ENCODE measurements at regions not wholly inside any gene's neighbourhood (a gene's known extent, or its start where the extent isn't known, plus 50 kb on each side); places are given as distances from the start of the nearest gene placed in this dataset.
A peak's percentile ranks its signal among the peaks of the same experiment; 100 is the strongest.
"Not testable (repeated sequence)": the region's sequence is repeated elsewhere in the genome, so short reads cannot be mapped to it uniquely, and the experiment has no call there.

GRCh38 chr1:41308520-41308919 is 52.7 kb upstream of the FOXO6 start:
- H3K79me1 ChIP-seq (ENCODE audit: low read length); H3K9ac ChIP-seq (ENCODE audit: low read length); H3K4me2 ChIP-seq (ENCODE audit: low read length); H4K5ac ChIP-seq (ENCODE audit: low read length); H2AK5ac ChIP-seq (ENCODE audit: low read length); H3K36me3 ChIP-seq (ENCODE audit: control insufficient read depth, insufficient read depth, low read length); H3K27me3 ChIP-seq (ENCODE audit: insufficient read depth, low read length, poor library complexity); H3K4me1 ChIP-seq (ENCODE audit: control insufficient read depth, low read depth, low read length); H3K27ac ChIP-seq (ENCODE audit: low read depth, low read length); H2BK5ac ChIP-seq (ENCODE audit: low read length); H2BK15ac ChIP-seq (replicated peaks; ENCODE audit: low read depth); H2BK120ac ChIP-seq (ENCODE audit: low read depth, low read length); H3K79me2 ChIP-seq (ENCODE audit: control insufficient read depth, insufficient read depth, low read length); DNase-seq; H3K56ac ChIP-seq (ENCODE audit: low read length); H3K4ac ChIP-seq (ENCODE audit: low read depth, low read length); H3K4me3 ChIP-seq (ENCODE audit: low read length); H4K8ac ChIP-seq (ENCODE audit: low read depth, low read length); H3K18ac ChIP-seq (ENCODE audit: low read length); H3K23ac ChIP-seq (ENCODE audit: low read length): not testable (repeated sequence)
- no CpG with 5 or more reads among the region's 4 CpGs for WGBS (ENCODE audit: extremely low coverage, insufficient coverage, low lambda C conversion rate)

DNA sequence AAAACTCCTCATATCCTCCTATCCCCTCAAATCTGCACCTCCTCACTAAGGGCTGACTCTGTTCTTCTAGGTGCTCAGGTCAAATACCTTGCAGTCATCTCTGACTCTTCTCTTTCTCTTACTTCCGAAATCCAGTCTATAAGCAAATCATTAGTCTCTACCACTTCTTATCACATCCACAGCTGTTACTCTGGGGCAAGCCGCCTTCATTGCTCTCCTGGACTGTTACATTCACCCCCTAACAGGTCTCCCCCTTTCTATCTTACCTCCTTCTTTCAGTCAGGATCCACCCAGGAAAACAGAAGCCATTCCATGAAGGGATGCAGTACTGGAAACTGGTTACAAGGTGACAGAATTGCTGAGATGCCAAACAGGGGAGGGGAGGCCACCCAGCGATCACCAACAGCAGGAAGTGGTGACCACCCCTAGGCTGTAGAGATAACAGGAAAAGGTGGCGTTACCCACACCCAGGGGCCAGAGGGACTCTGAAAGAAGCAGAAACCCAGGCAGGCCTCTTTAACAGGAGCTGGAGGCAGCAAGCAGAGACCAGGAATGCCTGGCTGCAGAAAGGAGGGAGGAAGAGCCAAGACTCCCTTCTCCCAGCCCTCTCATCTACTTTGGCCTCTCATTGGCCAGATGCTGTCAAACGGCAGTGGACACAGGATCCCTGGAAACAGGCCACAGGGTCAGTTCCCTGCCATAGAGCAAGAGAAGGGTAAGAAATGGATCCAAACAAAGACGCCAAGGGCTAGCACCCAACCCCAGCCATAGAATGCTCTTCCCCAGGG is 55.5 kb upstream of the FOXO6 start:
- Histone ChIP-seq H3K18ac (ENCODE audit: low read length) (no peak overlapping the region), H3K4me1 (ENCODE audit: control insufficient read depth, low read depth, low read length) (peaks cover 4% of the 10 kb centered on the region), H3K23ac (ENCODE audit: low read length) (no peak overlapping the region), H2AK5ac (ENCODE audit: low read length) (no peak overlapping the region), H2BK120ac (ENCODE audit: low read depth, low read length) (no peak overlapping the region), H2BK15ac (replicated peaks; ENCODE audit: low read depth) (no peak overlapping the region), H3K4me2 (ENCODE audit: low read length) (no peak overlapping the region), H2BK5ac (ENCODE audit: low read length) (no peak overlapping the region), H4K5ac (ENCODE audit: low read length) (no peak overlapping the region), H3K36me3 (ENCODE audit: control insufficient read depth, insufficient read depth, low read length) (no peaks in the 10 kb centered on the region), H3K27me3 (ENCODE audit: insufficient read depth, low read length, poor library complexity) (no peaks in the 10 kb centered on the region), H3K79me2 (ENCODE audit: control insufficient read depth, insufficient read depth, low read length) (no peaks in the 10 kb centered on the region), H3K4ac (ENCODE audit: low read depth, low read length) (no peak overlapping the region), H3K27ac (ENCODE audit: low read depth, low read length) (no peak overlapping the region), H4K8ac (ENCODE audit: low read depth, low read length) (no peak overlapping the region), H3K9ac (ENCODE audit: low read length) (no peak overlapping the region), H3K56ac (ENCODE audit: low read length) (no peak overlapping the region), H3K4me3 (ENCODE audit: low read length) (no peak overlapping the region), H3K79me1 (ENCODE audit: low read length) (no peaks in the 10 kb centered on the region)
- no CpG with 5 or more reads among the region's 6 CpGs for WGBS (ENCODE audit: extremely low coverage, insufficient coverage, low lambda C conversion rate)
- DNase-seq, result peak; percentile 44

- no peak overlapping the region for H2BK15ac ChIP-seq (replicated peaks; ENCODE audit: low read depth)
- no peak overlapping the region for H4K5ac ChIP-seq (ENCODE audit: low read length)
- no peak overlapping the region for H3K4me3 ChIP-seq (ENCODE audit: low read length)
- DNase-seq, result no peak
- H3K79me1 ChIP-seq (ENCODE audit: low read length), result no peaks in the 10 kb centered on the region
- no CpG with 5 or more reads among the region's 3 CpGs for WGBS (ENCODE audit: extremely low coverage, insufficient coverage, low lambda C conversion rate)
- no peak overlapping the region for H3K23ac ChIP-seq (ENCODE audit: low read length)
- H3K4me1 ChIP-seq (ENCODE audit: control insufficient read depth, low read depth, low read length), result no peaks in the 10 kb centered on the region
- H2BK120ac ChIP-seq (ENCODE audit: low read depth, low read length), result no peak overlapping the region
- no peaks in the 10 kb centered on the region for H3K79me2 ChIP-seq (ENCODE audit: control insufficient read depth, insufficient read depth, low read length)
- no peak overlapping the region for H3K9ac ChIP-seq (ENCODE audit: low read length)
- H3K36me3 ChIP-seq (ENCODE audit: control insufficient read depth, insufficient read depth, low read length), result no peaks in the 10 kb centered on the region
- no peaks in the 10 kb centered on the region for H3K27me3 ChIP-seq (ENCODE audit: insufficient read depth, low read length, poor library complexity)
- no peak overlapping the region for H3K4ac ChIP-seq (ENCODE audit: low read depth, low read length)
- H3K27ac ChIP-seq (ENCODE audit: low read depth, low read length), result no peak overlapping the region
- H3K4me2 ChIP-seq (ENCODE audit: low read length), result no peak overlapping the region
- H3K18ac ChIP-seq (ENCODE audit: low read length), result no peak overlapping the region
- no peak overlapping the region for H2BK5ac ChIP-seq (ENCODE audit: low read length)
- H3K56ac ChIP-seq (ENCODE audit: low read length), result no peak overlapping the region
- no peak overlapping the region for H4K8ac ChIP-seq (ENCODE audit: low read depth, low read length)
- H2AK5ac ChIP-seq (ENCODE audit: low read length), result no peak overlapping the region
Observed at GRCh38 chr1:41296506-41296905, 54.4 kb upstream of the SCMH1 start.

DNA sequence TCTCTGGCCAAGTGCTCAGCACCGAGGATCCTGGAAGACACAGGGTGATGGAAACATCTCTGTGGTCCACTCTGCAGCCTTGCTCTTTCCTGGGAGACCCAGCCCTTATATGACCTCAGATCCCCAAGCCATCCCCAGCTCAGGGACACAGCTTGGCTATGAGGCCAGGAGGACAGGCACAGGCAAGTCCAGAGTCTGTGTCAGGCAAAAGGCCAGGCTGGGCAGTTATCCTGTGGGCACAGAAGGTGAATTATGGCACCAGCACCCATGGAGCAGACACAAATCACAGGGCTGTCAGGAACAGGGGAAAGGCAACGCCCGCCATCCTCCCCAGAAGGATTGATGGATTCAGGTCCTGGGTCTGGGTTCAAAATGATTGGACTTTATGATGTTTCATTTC is 52.1 kb upstream of the SCMH1 start:
- Histone ChIP-seq H3K4me2 (ENCODE audit: low read length) (no peak overlapping the region), H3K36me3 (ENCODE audit: control insufficient read depth, insufficient read depth, low read length) (no peaks in the 10 kb centered on the region), H3K27ac (ENCODE audit: low read depth, low read length) (no peak overlapping the region), H2AK5ac (ENCODE audit: low read length) (no peak overlapping the region), H3K4me1 (ENCODE audit: control insufficient read depth, low read depth, low read length) (no peaks in the 10 kb centered on the region), H4K5ac (ENCODE audit: low read length) (no peak overlapping the region), H3K18ac (ENCODE audit: low read length) (no peak overlapping the region), H3K4me3 (ENCODE audit: low read length) (no peak overlapping the region), H3K4ac (ENCODE audit: low read depth, low read length) (no peak overlapping the region), H2BK120ac (ENCODE audit: low read depth, low read length) (no peak overlapping the region), H2BK5ac (ENCODE audit: low read length) (no peak overlapping the region), H3K23ac (ENCODE audit: low read length) (no peak overlapping the region), H2BK15ac (replicated peaks; ENCODE audit: low read depth) (no peak overlapping the region), H3K79me2 (ENCODE audit: control insufficient read depth, insufficient read depth, low read length) (no peaks in the 10 kb centered on the region), H3K27me3 (ENCODE audit: insufficient read depth, low read length, poor library complexity) (no peaks in the 10 kb centered on the region), H3K56ac (ENCODE audit: low read length) (no peak overlapping the region), H3K9ac (ENCODE audit: low read length) (no peak overlapping the region), H3K79me1 (ENCODE audit: low read length) (no peaks in the 10 kb centered on the region), H4K8ac (ENCODE audit: low read depth, low read length) (no peak overlapping the region)
- WGBS (ENCODE audit: extremely low coverage, insufficient coverage, low lambda C conversion rate), result no CpG with 5 or more reads among the region's 3 CpGs
- no peak for DNase-seq

DNA sequence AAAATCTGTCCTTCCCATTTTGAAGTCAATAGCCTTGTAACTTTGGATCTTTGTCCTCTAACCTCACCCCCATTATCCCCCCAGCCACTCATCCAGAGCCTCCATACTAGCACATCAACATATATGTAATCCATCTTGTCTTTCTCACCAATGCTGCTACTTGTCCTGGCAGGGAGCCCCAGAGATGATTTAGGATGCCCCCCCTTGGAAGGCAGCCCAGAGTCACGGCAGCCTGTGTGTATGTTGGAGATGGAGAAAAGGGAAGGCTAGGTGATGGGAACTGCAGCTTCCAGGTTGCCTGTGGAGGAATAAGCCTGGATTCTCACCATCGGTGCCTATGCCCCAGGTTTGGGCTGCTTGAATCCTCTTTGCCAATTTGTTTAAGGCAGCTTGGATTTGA is 51.7 kb upstream of the SCMH1 start:
- no peaks in the 10 kb centered on the region for H3K36me3 ChIP-seq (ENCODE audit: control insufficient read depth, insufficient read depth, low read length)
- no peak overlapping the region for H3K27ac ChIP-seq (ENCODE audit: low read depth, low read length)
- no peak overlapping the region for H4K8ac ChIP-seq (ENCODE audit: low read depth, low read length)
- H2BK15ac ChIP-seq (replicated peaks; ENCODE audit: low read depth), result no peak overlapping the region
- DNase-seq, result no peak
- H3K56ac ChIP-seq (ENCODE audit: low read length), result no peak overlapping the region
- no CpG with 5 or more reads among the region's 2 CpGs for WGBS (ENCODE audit: extremely low coverage, insufficient coverage, low lambda C conversion rate)
- no peak overlapping the region for H4K5ac ChIP-seq (ENCODE audit: low read length)
- H3K79me2 ChIP-seq (ENCODE audit: control insufficient read depth, insufficient read depth, low read length), result no peaks in the 10 kb centered on the region
- H3K4me1 ChIP-seq (ENCODE audit: control insufficient read depth, low read depth, low read length), result no peaks in the 10 kb centered on the region
- H2AK5ac ChIP-seq (ENCODE audit: low read length), result no peak overlapping the region
- H3K27me3 ChIP-seq (ENCODE audit: insufficient read depth, low read length, poor library complexity), result no peaks in the 10 kb centered on the region
- no peak overlapping the region for H2BK120ac ChIP-seq (ENCODE audit: low read depth, low read length)
- H3K79me1 ChIP-seq (ENCODE audit: low read length), result no peaks in the 10 kb centered on the region
- H2BK5ac ChIP-seq (ENCODE audit: low read length), result no peak overlapping the region
- no peak overlapping the region for H3K18ac ChIP-seq (ENCODE audit: low read length)
- H3K4ac ChIP-seq (ENCODE audit: low read depth, low read length), result no peak overlapping the region
- no peak overlapping the region for H3K9ac ChIP-seq (ENCODE audit: low read length)
- no peak overlapping the region for H3K4me2 ChIP-seq (ENCODE audit: low read length)
- no peak overlapping the region for H3K4me3 ChIP-seq (ENCODE audit: low read length)
- no peak overlapping the region for H3K23ac ChIP-seq (ENCODE audit: low read length)
